Testis (tissue), 2 donors: ENCODE measurements at regions not wholly inside any gene's neighbourhood (a gene's known extent, or its start where the extent isn't known, plus 50 kb on each side); places are given as distances from the start of the nearest gene placed in this dataset.

Experiments used
- DNase-seq: peaks from one replicate; pipeline ENCODE4 v3.0.0-alpha.2; 2019
- H3K27ac ChIP-seq, 2 donors: fragments of 200-600 bp; sonication (generic); one replicate each; pipeline ENCODE4 v1.5.1; 2019
- H3K27me3 ChIP-seq: fragments of 200-600 bp; sonication (generic); one replicate; pipeline ENCODE4 v1.5.1; 2019
- H3K36me3 ChIP-seq: fragments of 200-600 bp; sonication (generic); one replicate; pipeline ENCODE4 v1.5.1; 2017; ENCODE audit warnings: low read depth; ENCODE audit errors: missing control alignments
- H3K4me1 ChIP-seq: fragments of 200-600 bp; sonication (generic); one replicate; pipeline ENCODE4 v1.5.1; 2019
- H3K4me3 ChIP-seq, 2 donors: fragments of 200-600 bp; sonication (generic); one replicate each; pipeline ENCODE4 v1.5.1; 2017 to 2019
- H3K9me3 ChIP-seq: fragments of 200-600 bp; sonication (generic); one replicate; pipeline ENCODE4 v1.5.1; 2017
- CTCF ChIP-seq, 3 experiments: fragments of 450-650 bp in 2 of 3; fragments of 200-600 bp in 1 of 3; sonication (generic) in 1 of 3; IDR thresholded peaks; one replicate each; pipeline ENCODE4 v1.5.1; 2016 to 2019; ENCODE audit warnings: antibody characterized with exemption in 3 of 3, mild to moderate bottlenecking in 2 of 3, moderate library complexity in 1 of 3
- POLR2A ChIP-seq: fragments of 450-650 bp; IDR thresholded peaks from one replicate; pipeline ENCODE4 v1.6.1; 2017; ENCODE audit warnings: antibody characterized with exemption, mild to moderate bottlenecking, moderate library complexity
- whole genome bisulfite sequencing, 2 donors: methylation state at CpG; one replicate each; pipeline ENCODE4 v1.1.5; 2018; 5-methylcytosine and 5-hydroxymethylcytosine counted together
- intact Hi-C: fragments of 100-400 bp; cut with DNase I; formaldehyde crosslinking; loops from one replicate; pipeline ENCODE4 v1.15.1; 2023; ENCODE audit warnings: low total_unique reads

GRCh38 chr14:96634896-96635295, 132.7 kb downstream of the PAPOLA start:
- no peaks in the 10 kb centered on the region for H3K4me1 ChIP-seq
- TF ChIP-seq POLR2A, result no peak
- no peak for TF ChIP-seq CTCF (IDR thresholded peaks at IDR 0.05)
- intact Hi-C loops, result no loop called here
- H3K9me3 ChIP-seq, result no peaks in the 10 kb centered on the region
- no peaks in the 10 kb centered on the region for H3K27me3 ChIP-seq
- 72 to 74% methylated on average over 5 of the region's 5 CpGs for WGBS, 2 donors
- H3K36me3 ChIP-seq, result no peaks in the 10 kb centered on the region
- H3K27ac ChIP-seq, result no peak overlapping the region
- DNase-seq, result no peak
- H3K4me3 ChIP-seq, result no peak overlapping the region

- intact Hi-C loops, result no loop called here
- WGBS, 2 donors, result 88 to 90% methylated on average over 11 of the region's 11 CpGs
- H3K4me1 ChIP-seq, result no peaks in the 10 kb centered on the region
- no peaks in the 10 kb centered on the region for H3K9me3 ChIP-seq
- DNase-seq, result no peak
- TF ChIP-seq POLR2A (no peak), CTCF (IDR thresholded peaks at IDR 0.05) (no peak)
- H3K36me3 ChIP-seq, result no peaks in the 10 kb centered on the region
- no peaks in the 10 kb centered on the region for H3K27me3 ChIP-seq
- H3K27ac ChIP-seq, result no peak overlapping the region
- H3K4me3 ChIP-seq, result no peak overlapping the region
Observed at GRCh38 chr14:96635850-96636249, 133.7 kb downstream of the PAPOLA start.

GRCh38 chr14:96637521-96637920, 135.3 kb downstream of the PAPOLA start:
- TF ChIP-seq CTCF (IDR thresholded peaks at IDR 0.05), result no peak
- no peak for TF ChIP-seq POLR2A
- DNase-seq, result no peak
- H3K36me3 ChIP-seq, result no peaks in the 10 kb centered on the region
- no peak overlapping the region for H3K27ac ChIP-seq
- H3K4me1 ChIP-seq, result no peaks in the 10 kb centered on the region
- intact Hi-C loops, result no loop called here
- WGBS, 2 donors, result 95% methylated on average over 5 of the region's 5 CpGs; no CpG with 5 or more reads in 1 of the 2 donors
- H3K9me3 ChIP-seq, result no peaks in the 10 kb centered on the region
- H3K4me3 ChIP-seq, result no peak overlapping the region
- no peaks in the 10 kb centered on the region for H3K27me3 ChIP-seq

- Histone ChIP-seq H3K27me3 (no peaks in the 10 kb centered on the region), H3K4me3 (no peak overlapping the region), H3K4me1 (no peaks in the 10 kb centered on the region), H3K36me3 (no peaks in the 10 kb centered on the region), H3K27ac (no peak overlapping the region), H3K9me3 (no peaks in the 10 kb centered on the region)
- intact Hi-C loops, result no loop called here
- DNase-seq, result no peak
- WGBS, 2 donors, result 85 to 86% methylated on average over 12 of the region's 12 CpGs
- TF ChIP-seq POLR2A, result no peak
- no peak for TF ChIP-seq CTCF (IDR thresholded peaks at IDR 0.05)
Observed at GRCh38 chr14:96638041-96638855, 136.1 kb downstream of the PAPOLA start.

- intact Hi-C loops, result no loop called here
- Histone ChIP-seq H3K9me3 (no peaks in the 10 kb centered on the region), H3K4me1 (no peaks in the 10 kb centered on the region), H3K4me3 (no peak overlapping the region), H3K27ac (no peak overlapping the region), H3K36me3 (no peaks in the 10 kb centered on the region), H3K27me3 (no peaks in the 10 kb centered on the region)
- WGBS, 2 donors, result 84 to 85% methylated on average over 8 of the region's 8 CpGs
- DNase-seq, result no peak
- TF ChIP-seq CTCF (IDR thresholded peaks at IDR 0.05), result no peak
- TF ChIP-seq POLR2A, result no peak
Observed at GRCh38 chr14:96639550-96639949, 137.4 kb downstream of the PAPOLA start.
